ENCODE measurements at regions not wholly inside any gene's neighbourhood (a gene's known extent, or its start where the extent isn't known, plus 50 kb on each side); places are given as distances from the start of the nearest gene placed in this dataset.

GRCh38 chr18:76684265-76684664, 138.1 kb upstream of the ZNF236 start:
- no peak for DNase-seq (ENCODE audit: low read depth)

DNA sequence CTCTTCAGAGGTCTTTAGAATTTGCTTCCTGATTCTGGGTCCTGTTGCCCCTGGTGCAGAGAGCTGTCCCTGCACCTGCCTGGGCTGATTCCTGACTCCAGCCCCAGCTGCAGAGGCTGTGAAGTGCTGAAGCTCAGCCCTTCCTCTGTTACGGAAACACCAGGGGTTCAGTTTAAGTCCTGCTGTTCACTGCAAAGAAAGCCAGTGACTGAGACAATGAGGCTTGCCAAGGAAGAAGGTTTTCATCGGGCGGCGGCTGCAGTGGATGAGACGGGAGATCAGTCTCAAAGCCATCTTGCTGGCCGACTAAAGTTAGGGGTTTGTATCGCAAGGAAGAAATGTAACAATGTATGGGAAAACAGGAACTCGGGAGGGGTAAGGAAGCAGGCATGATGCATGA, 142.4 kb upstream of the ZNF236 start:
- DNase-seq (ENCODE audit: low read depth), result no peak

DNA sequence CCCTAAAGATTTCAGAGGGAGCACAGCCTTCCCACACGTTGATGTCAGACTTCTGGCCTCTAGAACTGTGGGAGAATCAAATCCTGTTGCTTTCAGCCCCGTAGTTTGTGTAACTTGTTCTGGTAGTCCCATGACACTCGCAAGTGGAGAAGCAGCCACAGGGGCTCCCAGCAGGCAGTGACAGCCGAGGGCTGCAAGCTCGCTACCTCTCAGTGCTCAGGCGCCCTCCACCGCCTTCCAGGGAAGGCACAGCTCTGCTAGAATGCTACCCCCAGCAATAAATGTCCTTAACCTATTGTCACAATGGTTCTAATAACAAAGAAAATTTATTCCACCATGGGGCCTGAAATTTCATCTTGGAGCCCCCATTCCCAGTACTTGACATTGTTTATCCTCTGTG, 143.1 kb upstream of the ZNF236 start:
- no peak for DNase-seq (ENCODE audit: low read depth)

DNA sequence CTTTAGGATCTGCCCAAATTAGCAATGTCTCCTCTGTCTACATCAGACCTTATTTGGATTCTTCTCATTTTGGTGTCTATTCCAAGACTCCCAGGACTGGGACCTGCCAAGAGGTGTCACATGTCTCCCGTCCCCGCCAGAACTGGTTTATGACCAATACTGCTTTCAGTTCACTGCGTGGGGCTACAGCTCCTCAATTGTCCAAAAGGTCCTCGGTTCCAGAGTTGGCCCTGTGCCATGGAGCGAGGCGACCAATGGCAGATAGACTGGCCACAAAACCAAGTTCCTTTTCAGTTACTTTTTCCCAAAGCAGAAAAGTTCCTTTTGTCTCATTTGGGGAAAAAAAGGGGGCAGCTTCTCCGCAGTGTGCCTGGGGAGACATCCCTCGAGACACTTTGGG, 144.1 kb upstream of the ZNF236 start:
- DNase-seq (ENCODE audit: low read depth), result no peak

- DNase-seq (ENCODE audit: low read depth), result no peak
These were observed 147.8 kb upstream of the ZNF236 start for GRCh38 chr18:76674596-76674995.

DNA sequence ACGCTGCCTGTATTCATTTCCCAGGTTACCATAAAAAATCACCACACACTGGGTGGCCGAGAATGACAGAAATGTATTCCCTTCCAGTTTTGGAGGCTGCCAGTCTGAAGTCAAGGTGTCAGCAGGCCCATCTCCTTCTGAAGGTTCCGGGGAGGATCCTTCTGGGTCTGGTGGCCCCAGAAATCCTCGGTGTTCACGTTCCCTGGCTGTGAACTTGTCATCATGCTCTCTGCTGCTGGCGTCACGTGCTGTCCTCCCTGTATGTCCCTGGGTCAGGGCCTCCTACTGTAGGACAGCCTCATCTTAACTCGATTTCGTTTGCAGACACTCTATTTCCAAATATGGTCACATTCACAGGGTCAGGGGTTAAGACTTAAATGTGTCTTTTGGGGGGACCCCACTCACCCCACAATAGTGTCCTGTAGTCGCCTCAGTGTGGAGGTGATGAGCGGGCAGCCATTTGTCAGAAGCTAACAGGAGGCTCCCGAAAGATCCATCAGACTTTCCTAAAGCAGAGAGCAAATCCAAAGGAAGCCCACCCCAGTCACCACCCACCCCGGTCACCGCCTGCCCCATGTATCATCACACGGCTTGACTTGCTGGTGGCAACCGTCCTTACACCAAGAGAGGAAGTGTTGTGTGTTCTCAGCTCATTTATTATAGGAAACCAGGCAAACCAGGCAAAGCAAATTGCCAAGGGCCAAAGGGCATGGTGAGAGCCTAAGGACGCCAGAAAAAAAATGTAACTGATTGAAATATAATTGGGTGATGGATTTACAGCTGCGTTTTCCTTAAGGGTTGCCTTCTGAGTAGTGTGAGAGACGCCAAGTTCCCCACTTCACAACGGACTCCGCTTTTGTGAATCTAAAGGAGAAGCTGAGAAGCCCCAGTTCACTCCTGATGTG, 148.8 kb upstream of the ZNF236 start:
- DNase-seq (ENCODE audit: low read depth), result no peak

GRCh38 chr18:76672627-76673026, 149.7 kb upstream of the ZNF236 start:
- DNase-seq (ENCODE audit: low read depth), result no peak

- DNase-seq (ENCODE audit: low read depth), result no peak
These were observed 151.6 kb upstream of the ZNF236 start for GRCh38 chr18:76670564-76671288.

DNA sequence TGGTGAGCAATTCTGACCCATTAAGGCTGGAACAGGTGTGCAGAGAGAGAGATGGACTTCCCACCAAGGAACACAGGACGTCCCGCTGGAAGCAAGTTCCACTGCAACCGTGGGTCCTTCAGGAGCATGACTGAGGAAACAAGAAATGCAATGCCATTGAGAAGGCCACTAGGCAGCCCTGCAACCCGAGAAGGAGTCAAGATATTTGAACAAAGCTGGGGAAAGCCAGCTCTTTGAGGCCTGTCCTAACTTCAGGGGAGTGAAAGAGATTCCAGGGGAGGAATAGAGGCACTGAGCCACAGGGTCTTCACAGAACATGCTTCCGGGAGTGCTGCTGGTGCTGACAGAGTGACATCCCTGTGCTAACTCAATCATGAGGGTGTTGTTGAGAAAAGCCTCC, 153.8 kb upstream of the ZNF236 start:
- no peak for DNase-seq (ENCODE audit: low read depth)

- DNase-seq (ENCODE audit: low read depth), result no peak
These were observed 154.2 kb upstream of the ZNF236 start for GRCh38 chr18:76668119-76668518.

- DNase-seq (ENCODE audit: low read depth), result no peak
These were observed 154.8 kb upstream of the ZNF236 start for GRCh38 chr18:76667603-76668002.

GRCh38 chr18:76662626-76663025, 159.7 kb upstream of the ZNF236 start:
- DNase-seq (ENCODE audit: low read depth), result no peak

GRCh38 chr18:76660571-76661192, 161.7 kb upstream of the ZNF236 start:
- no peak for DNase-seq (ENCODE audit: low read depth)

GRCh38 chr18:76658627-76659026, 163.6 kb upstream of the ZNF516 start:
- DNase-seq (ENCODE audit: low read depth), result no peak

GRCh38 chr18:76657911-76658470, 162.9 kb upstream of the ZNF516 start:
- no peak for DNase-seq (ENCODE audit: low read depth)

DNA sequence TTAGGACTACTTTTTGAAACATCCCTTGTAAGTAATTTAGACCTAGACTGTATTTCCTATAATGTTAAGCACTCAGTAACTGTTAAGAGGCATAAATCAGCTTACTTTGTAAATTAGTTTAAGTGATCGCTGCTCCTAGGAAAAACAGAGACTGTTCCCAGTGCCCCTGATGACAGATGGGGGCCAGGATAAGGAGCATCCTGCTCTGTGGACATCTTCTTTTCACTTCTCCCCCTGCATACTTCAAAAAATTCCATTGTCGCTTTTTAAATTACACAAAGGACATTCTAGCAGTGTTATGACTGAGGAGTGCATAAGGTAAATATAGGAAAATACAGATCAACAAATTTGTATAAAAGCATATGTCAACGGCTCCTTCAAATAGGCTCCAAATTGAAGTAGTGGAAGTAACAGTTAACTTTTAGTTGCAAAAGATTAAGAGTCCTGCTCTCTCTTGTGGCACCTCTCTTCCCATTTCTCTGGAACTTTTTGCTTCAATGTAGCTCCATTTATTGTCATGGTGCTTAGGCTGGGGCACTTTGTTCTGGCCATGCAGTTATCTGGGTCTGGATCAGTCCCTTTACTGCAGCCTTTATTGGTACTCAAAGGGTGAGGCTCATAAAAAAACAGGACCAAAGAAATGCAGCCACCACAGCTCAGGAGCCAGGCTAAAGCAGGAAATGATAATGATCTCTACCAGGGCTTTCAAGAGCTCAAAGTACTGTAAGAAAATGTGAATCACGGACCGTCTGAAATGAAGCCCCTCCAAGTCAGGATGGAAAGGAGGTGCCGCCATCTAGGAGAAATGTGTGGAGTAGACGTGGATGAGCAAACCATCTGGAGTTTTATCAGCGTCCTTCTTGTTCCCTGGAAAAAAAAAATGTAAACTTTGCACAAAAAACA, 162.1 kb upstream of the ZNF516 start:
- no peak for DNase-seq (ENCODE audit: low read depth)

DNA sequence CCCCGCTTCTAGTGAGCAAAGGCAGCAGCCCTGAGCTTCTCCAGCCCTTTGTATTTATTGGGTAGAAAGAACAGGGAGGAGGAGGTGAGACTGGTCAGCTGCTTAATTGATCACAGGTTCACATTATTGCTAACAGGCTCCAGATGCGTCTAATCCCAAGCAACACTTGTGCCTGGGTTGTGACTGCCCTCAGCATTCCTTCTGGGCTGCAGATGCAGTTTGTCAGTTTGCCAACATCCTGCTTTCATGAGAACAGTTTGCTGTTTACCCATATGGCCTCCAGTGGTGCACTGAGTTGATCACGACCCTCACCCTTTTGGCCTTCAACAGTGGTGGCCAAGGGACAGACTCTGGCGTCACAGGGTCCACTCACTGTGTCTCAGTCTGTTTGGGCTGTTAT, 159.5 kb upstream of the ZNF516 start:
- DNase-seq (ENCODE audit: low read depth), result no peak

- DNase-seq (ENCODE audit: low read depth), result no peak
These were observed 152.3 kb upstream of the ZNF516 start for GRCh38 chr18:76647322-76647721.

DNA sequence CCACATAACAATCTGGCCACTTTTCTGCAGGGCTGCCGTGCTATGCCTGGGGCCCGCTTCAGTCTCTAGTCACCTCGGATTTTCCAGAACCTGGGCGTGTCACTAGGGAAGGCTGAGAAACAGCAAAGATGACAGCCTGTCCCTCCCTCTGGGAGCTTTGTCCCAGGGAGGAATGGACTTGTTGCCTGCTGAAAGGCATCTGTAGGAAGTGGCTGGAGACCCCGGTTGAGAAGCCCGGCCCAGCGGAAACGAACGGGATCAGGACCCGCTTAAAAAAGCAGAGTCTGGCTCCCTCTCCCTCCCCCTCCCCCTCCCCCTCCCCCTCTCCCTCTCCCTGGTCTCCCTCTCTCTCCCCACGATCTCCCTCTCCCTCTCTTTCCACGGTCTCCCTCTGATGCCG, 149.5 kb upstream of the ZNF516 start:
- DNase-seq (ENCODE audit: low read depth), result no peak

GRCh38 chr18:76643996-76644395, 149.0 kb upstream of the ZNF516 start:
- no peak for DNase-seq (ENCODE audit: low read depth)

GRCh38 chr18:76643199-76643598, 148.2 kb upstream of the ZNF516 start:
- DNase-seq (ENCODE audit: low read depth), result no peak

GRCh38 chr18:76640438-76640837, 145.4 kb upstream of the ZNF516 start:
- no peak for DNase-seq (ENCODE audit: low read depth)

Measured in activated T-helper 1 cell treated with Interleukin-2 at 50 U/mL for 16 hours (primary cell).